Activated gamma-delta T cell (primary cell): ENCODE measurements at regions not wholly inside any gene's neighbourhood (a gene's known extent, or its start where the extent isn't known, plus 50 kb on each side); places are given as distances from the start of the nearest gene placed in this dataset.

ENCODE experiments used
- DNase-seq: peaks from one replicate; lab custom pipeline; 2025; lab: John Stamatoyannopoulos, UW

DNA sequence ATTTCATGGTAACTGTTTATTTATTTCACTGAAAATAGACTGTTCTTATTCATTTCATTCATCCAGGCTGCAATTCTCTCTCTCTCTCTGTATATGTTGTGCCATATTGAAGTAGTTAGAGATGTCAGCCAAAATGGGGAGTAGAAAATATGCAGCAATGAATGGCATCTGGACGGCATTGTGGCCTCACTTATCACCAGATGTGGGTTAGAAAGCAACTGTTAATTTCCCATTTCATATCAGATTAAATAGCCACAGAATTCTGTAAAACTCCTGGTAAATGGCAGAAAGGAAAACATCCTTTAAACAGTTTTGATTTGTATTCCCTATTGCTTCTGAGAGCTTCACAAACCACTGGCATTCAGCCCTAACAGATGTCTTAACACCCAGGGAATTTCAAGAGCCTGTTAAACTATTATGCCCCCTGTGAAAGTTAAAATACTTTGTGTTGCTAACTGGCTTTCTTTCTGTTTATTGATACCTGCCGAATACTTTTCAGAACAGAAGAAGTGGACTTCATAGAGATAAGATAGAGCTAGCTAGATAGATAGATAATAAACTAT is 1763.3 kb upstream of the MIR17HG start:
- DNase-seq = no peak

DNA sequence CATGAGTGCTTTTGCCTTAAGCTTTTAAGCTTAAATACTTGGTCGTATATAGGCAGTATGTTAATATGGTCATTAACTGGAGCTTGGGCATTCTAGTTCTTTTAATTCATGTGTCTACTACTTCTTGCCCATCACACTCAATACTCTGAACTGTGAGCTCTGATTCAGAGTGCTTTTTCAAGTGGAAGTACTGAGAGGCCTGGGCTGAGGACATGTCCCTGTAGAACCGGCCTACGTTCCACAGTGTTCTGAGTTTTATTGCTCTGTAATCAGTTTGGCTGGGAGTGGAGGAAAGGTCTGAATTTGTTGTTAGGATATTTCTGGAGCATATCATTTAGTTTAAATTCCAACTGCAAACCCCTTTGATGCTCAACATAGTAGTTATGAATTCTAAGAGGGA is 1744.8 kb upstream of the MIR17HG start:
- no peak for DNase-seq

DNA sequence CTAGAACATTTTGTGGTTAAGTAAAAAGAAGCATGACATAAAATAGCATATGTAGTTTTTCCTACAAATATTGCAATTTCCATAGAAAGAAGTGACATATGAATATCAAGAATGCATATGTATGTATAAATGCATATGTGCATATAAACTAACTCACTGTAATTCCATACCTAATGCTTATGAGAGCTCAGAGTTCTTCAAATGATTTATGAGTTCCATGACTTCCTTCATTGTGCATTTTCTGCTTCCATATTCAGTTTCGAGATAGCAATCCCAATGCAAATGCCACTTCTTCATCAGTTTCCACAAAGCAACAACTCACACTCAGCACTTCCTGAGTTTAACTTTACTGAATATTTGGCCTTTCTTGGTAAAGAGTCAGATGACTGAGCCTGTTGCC is 1744.3 kb upstream of the MIR17HG start:
- DNase-seq = no peak

DNA sequence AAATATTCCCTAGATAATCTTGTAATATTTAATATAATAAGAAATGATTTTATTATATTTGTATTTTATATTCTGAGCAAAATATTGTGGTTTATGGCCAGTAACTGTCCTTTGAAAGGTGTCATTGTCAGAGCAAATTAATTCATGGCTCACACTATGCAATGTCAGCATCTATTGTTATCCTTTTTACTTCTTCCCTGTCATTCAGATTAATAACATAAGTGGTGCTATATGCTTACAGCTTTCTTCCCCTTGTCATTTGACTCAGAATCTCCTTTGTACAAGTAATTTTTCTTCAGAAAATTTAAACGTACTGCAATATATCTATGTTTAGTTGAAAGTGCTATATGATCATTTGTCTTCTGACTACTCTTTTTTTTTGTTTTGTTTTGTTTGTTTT is 1738.2 kb upstream of the MIR17HG start:
- no peak for DNase-seq

DNA sequence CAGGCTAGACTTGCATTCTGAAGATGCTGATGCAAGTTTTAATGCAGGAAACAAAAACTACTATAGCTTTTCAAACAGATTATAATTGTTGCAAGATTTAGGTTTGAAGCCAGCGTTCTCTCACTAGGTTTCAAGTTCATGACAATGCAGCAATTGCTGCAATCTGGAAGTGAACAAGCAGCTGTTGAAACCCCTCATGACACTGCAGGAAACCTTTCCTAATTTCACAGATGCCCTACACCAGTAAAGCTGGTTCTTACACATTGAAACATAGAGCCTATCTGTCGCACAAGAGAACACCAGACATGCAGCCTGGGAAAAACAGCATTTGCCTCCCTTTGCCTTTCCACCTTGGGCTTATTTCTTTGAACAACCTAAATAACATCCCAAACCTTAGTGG is 1737.2 kb upstream of the MIR17HG start:
- no peak for DNase-seq

DNA sequence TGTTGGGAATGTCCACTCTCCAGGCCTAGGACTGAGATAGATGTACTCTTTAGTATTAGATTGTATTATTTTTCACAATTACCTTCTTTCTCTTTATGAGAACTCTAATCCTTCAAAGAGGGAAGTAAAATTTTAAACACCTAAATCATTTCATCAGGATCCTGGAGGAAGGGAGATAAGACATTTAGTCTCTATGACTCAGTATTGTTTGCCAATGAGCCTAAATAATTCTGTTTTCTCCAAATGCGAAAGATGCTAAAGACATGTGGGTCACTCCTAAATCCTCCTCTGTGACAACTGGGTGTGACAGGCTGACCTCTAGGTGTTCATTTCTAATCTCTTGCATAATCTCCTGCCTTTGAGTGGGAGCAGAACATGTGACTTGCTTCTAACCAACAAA is 1736.6 kb upstream of the MIR17HG start:
- no peak for DNase-seq

DNA sequence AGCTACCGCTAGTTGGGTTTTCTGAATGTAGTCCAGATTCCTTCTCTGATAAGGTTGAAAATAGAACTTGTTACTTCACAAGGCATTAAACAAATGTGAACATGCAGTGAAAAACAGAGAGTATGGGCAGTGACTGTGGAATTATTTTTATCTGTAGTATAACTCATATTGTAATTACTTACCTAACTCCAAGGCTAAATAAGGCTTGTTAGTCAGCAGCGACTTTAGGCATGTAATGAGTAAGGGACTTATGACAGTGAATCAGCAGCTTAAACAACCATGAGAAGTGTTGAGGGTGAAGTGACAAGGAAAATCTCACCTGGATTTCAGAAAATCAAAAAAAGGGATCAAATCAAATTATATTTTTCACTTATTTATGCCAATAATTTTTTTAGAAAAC is 1719.5 kb upstream of the MIR17HG start:
- no peak for DNase-seq

DNA sequence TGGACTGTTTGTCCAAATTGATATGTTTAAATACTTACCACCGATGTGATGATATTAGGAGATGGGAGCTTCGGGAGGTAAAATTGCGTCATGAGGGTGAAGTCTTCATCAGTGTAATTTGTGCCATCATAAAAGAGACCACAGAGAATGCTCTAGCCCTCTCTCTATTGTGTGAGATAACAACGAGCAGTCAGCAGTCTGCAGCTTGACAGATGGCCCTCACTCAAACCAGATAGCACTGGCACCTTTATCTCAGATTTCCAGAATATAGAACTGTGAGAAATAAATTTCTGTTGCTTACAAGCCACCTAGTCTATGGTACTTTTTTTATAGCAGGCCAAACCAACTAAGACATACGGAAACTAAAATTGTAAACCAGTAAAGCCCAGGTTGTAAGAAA is 1718.9 kb upstream of the MIR17HG start:
- DNase-seq = no peak

DNA sequence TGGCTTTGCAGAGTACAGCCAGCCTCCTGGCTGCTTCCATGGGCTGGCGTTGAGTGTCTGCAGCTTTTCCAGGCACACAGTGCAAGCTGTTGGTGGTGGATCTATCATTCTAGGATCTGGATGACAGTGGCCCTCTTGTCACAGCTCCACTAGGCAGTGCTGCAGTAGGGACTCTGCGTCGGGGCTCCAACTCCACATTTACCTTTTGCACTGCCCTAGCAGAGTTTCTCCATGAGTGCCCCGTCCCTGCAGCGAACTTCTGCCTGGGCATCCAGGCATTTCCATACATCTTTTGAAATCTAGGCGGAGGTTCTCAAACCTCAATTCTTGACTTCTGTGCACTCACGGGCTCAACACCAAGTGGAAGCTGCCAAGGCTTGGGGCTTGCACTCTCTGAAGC is 1697.3 kb upstream of the MIR17HG start:
- no peak for DNase-seq

DNA sequence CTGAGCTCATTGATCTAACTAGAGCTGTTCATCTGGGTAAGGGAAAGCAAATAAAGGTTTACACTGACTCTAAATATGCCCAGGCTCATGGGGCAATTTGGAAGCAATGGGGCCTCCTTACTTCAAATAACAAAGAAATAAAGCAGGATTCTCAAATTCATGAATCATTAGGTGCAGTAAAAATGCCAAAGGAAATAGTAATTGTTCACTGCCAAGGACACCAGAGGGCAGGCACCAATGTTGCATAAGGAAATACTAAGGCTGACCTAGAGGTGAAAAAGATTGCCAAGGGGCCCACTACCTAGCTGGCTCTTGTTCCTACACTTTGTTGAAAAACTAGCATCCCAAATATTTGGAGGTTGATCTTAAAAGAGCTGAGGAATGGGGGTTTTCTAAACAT is 1686.7 kb upstream of the MIR17HG start:
- no peak for DNase-seq

DNA sequence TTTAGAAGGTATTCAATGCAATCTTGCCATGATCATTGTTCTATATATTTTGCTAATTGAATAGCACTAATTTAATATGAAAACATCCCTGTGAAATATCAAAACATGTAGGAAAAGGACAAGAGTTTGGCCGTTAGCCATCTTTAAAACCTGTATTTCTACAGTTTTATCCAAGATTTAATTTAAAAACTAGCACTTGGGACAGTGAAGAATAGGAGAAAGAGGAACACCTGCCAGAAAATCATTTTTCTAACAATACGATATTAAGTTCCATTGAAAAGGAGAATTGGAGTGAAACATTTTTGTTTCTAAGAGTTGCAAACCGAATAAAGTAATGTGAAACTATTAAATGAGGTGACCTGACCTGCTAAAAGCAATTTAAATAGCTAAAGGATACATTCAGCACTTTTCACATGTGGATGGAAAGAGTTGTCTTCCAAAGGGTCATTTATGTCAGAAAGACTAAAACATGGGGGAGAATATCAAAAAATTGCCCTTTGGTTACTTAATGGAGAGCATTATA is 1673.6 kb upstream of the MIR17HG start:
- no peak for DNase-seq

DNA sequence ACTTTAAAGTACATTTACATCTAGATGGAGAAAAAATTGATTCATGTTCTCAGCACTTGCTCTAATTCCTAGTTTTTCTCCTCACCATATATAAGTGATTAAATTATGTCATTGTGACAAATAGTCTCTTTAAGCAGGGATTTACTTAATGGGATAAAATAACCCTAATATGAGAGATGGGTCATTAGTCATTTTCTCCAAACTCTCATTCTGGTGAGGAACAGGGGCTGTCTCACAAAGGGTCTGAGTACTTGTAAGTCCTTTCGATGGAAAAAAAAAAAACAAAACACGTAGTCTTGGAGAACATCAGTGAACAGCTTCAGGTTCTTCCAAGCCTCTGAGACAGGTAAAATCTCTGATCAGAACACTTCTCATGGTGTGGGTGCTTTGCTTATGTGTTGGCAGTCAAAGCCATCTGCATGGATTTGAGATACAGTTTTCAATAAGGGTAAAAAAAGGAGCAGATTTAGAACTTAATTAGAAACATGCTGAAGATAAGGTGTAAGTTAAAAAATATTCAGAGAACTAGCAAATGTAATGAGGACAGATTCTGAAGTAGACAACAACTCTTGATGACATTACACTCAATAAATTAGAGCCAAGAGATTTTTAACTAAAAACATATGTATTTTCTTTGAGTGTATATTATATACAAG is 1668.9 kb upstream of the MIR17HG start:
- no peak for DNase-seq

DNA sequence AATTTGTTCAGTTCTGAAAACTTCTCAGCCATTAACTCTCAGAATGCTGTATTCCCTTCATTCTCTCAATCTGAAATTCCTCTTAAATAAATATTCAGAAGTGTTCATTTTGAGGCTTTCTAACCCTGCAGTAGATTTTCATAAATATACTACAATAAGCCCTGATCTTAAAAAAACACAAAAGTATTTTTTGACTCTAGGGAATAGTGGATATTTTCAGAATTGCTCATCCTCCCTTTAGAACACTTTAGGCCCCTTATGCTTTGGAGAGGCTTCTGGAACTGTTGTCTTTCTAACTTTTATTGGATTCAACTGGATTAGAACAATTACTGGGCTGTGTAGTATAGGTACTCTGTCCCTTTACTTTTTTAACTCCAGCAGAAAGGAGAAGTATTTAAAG is 1662.6 kb upstream of the MIR17HG start:
- no peak for DNase-seq

DNA sequence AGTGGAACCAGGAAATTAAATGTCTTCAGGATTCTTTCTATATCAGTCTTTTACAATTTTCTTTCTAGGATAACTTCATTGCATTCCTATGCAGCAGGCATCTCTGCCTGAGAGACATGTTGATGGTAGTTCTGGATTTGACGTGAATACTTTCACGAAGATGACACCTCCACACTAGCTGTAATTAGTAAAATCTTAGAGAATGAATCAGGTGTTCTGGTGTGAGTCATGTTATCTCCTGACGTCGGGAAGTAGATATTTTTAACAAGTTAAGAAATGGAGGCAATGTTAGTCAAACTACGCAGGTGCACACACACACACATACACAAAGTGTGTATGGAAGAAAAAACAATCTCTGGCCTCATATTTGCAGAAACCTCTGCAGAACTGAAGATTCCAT is 1661.3 kb upstream of the MIR17HG start:
- DNase-seq = no peak

DNA sequence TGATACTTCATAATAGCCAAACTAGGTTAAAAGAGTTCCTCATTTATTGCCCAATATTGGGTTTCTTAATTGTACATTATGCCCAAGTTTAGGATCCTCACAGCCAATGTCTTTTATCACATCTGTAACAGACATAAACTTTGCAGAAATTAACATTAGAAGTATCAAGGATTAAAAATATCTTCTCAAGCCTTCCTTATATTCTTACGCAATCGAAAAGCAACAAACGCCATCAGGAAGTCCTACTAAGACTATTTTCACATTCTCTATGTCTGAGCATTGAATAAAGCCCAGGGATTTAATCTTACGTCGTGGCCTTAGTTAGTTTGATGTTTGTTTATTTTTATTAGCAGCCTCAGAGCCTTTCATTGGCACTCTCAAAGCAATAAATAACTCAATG is 1660.4 kb upstream of the MIR17HG start:
- DNase-seq = no peak

DNA sequence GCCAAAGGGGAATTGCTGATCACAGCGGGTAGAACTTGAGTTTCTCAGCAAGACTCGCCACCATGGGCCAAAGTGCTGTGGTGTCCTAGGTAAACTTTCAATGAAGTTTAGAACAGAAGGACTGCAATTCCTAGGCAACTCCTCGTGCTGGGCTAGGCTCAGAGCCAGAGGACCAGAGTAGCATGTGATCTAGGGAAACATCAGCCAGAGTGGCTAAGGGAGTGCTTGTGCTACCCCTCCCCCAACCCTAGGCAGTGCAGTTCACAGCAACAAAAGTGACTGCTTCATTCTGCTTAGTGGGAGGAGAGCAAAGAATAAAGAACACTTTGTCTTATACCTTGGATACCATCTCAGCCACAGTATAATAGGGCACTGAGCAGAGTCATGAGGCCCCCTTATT is 1658.6 kb upstream of the MIR17HG start:
- DNase-seq = no peak

DNA sequence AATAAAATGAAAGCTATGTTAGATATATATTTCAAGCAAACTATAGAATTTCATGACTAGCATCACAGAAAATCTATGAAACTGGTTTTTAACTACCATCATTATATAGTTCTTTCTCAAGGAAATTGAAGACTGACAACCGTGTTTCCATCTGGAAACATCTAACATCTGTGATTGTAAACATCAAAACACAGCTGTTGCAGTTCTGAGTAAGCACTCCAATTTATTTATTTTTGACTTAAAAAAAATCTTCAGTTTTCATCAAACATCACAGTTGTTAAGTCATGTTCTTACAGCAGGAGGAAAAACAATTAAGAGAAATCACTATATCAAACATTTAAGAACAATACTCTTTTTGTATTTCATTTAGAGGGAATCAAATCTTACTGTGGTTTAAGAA is 1653.0 kb upstream of the MIR17HG start:
- DNase-seq = no peak

DNA sequence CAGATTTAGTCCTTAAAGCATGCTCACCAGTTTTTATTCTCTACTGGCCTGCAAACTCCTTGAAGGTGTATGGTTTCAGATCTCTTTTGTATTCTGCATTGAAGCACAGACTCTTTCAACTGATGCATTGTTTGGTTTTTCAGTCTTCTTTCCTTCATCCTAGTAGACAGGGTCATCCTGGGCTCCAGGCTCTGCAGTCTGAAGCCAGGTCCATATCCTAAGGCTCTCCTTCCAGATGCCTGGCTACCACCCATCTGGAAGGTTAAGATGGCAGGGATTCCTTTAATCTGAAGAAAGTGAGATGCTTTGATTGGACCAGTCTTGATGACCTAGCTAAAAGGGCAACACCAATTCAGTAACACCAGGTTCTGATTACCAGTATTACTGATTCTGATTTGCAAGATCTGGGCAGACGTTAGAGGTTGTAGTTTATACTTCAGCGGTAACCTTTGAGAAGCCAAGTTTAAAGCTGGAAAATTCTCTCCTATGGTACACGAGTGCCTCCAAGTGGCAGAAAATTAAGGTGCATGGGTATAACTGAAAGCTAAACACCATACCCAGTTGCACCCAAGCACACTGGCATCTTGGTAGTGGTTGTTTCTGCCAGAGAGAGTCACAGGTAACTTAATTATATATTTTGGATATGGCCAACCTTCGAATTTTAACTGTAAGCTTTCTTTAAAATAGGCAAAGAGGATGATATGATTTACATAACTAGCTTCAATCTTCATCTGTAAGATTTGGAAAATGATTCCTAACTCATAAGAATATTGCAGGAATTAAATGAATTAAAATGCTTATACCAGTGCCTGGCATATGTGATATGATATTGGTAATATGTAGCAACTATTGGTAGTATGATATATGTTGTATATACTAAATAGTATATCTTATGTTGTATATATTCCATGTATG is 1651.9 kb upstream of the MIR17HG start:
- DNase-seq = no peak

DNA sequence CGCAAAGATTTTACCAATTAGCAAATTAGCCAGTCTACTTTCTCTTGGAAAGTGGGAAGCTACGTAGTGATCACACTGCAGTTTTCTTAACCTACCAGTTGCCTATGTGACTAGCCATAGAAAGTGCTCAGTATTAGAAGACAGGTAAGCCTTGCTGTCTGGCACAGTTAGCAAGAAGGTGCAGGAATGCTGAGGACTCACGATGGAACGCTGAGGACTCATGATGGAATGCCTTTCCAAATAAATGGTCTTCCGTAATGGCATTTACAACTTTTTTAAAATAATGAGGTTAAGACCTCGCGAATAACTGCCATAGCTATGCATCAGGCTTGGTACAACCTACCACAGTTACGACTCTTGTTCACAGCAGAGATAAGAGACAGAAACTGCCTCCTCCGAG is 1645.6 kb upstream of the MIR17HG start:
- DNase-seq = no peak

DNA sequence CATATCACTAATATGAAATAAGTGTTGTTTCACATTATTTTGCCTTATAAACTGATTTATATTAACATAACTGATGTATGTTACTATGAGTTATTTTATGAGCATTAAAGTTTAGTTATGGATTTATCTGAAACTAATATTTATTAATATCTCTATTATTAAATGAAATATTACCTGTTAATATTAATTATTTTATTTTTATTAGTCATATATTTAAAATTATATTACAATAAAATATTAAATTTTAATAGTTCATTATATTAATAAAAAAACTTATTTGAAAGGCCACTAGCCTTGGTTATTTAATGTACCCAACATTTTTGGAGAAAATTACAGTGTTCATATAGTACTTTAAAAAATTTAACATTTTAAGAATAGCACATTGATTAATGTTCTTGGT is 1643.4 kb upstream of the MIR17HG start:
- DNase-seq = no peak

DNA sequence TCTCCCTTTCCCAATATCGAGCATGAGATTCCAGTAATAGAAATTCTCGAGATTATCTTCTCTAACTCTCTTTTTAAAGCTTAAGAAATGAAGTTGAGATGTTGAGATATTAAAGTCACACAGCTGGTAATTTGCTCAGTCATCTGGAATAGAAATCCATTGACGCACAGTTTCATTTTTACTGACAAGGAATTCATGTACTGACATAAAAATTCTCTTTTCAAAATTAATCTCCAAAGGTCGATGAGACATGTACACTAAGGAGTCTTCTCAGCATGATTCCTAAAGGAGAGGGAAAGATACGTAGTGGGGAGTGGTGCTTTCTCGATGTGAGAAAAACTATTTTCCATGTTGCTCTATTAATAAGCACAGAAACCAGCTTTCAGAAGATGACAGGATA is 1639.5 kb upstream of the MIR17HG start:
- no peak for DNase-seq

DNA sequence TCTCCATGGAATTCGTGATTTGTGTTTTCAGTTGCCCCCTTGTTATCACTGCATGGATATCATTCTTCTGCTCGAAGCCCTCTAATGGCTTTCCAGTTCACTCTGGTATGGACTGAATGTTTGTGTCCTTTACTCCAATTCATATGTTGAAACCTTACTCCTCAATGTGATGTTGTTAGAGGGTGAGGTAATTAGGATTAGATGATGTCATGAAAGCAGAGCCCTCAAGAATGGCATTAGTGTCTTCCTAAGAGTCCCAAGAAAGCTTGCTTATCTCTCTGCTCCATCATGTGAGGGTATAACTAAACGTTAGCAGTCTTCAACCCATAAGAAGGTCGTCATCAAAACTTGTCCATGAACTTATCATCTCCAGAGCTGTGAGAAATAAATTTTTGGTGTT is 1626.3 kb upstream of the MIR17HG start:
- DNase-seq = no peak
